ENCODE measurements at regions not wholly inside any gene's neighbourhood (a gene's known extent, or its start where the extent isn't known, plus 50 kb on each side); places are given as distances from the start of the nearest gene placed in this dataset.

GRCh38 chr4:126553248-126553647 lies 1079.5 kb upstream of the INTU start:
- TF ChIP-seq CTCF (IDR thresholded peaks at IDR 0.05; ENCODE audit: insufficient read depth, low read length) (no peak), GABPA (IDR thresholded peaks at IDR 0.05; ENCODE audit: low read depth) (no peak)

Data from HL-60 (cell line).